NCI-H146 treated with DMSO at 0.1 percent for 48 hours (cell line): ENCODE measurements at regions not wholly inside any gene's neighbourhood (a gene's known extent, or its start where the extent isn't known, plus 50 kb on each side); places are given as distances from the start of the nearest gene placed in this dataset.
"Not testable (repeated sequence)": the region's sequence is repeated elsewhere in the genome, so short reads cannot be mapped to it uniquely, and the experiment has no call there.

Experiments used
- DNase-seq: peaks from one replicate; lab custom pipeline; 2025; ENCODE audit not compliant: unreplicated experiment; lab: John Stamatoyannopoulos, UW

DNA sequence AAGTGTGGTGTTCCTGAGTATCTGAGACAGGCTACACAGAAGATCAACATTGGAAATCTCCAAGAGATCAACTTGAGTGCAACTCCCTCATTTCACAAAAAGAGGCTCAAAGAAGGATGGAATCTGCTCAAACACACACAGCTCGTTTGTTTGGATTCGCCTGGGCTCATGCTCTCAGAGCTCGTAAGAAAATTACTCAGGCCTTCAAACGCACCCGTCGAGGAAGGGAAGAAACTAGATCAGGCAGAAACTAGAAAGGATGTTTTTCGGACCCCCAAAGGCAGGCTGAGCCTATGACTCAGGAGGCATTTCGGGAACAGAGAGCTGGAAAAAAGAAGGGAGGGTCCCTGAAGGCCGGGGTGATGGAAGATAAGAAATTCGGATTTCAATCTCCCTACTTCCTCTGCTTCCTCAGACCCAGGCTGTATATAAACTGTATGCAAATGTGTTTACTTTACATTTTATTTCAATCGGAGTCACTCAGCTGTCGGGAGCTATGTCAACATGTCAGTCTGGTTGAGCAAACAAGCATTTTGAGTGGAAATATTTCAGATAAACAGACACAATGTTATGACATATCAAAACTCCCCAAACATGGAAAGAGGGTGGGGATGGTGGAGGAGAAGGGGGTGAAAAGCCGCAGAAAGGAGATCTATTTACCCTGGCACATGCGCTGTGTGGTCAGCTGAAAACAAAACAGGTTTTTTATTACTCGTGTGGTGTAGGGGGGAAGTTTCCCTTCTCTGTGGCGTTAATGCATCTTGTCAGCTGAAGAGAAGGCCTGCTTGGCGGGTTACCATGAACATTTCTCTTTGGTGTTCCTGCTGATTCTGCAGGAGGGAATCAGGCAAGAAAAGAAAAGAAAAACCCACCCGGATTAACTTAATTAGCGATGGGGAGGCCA is 129.1 kb upstream of the TBX3 start:
- no peak for DNase-seq

- DNase-seq: no peak
Observed at GRCh38 chr12:114812384-114812783, 128.4 kb upstream of the TBX3 start.

GRCh38 chr12:114809097-114809496 is 125.1 kb upstream of the TBX3 start:
- no peak for DNase-seq

DNA sequence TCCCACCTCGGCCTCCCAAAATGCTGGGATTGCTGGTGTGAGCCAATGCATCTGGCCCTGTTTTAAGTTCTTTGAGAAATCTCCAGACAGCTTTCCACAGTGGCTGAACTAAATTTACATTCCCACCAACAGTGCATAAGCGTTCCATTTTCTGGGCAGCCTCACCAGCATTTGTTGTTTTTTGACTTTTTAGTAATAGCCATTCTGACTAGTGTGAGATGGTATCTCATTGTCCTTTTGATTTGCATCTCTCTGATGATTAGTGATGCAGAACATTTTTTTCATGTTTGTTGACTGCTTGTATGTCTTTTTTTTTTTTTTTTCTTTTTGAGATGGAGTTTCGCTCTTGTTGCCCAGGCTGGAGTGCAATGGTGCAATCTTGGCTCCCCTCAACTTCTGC is 117.4 kb upstream of the TBX3 start:
- DNase-seq: not testable (repeated sequence)

- DNase-seq: not testable (repeated sequence)
Observed at GRCh38 chr12:114800566-114800965, 116.6 kb upstream of the TBX3 start.

DNA sequence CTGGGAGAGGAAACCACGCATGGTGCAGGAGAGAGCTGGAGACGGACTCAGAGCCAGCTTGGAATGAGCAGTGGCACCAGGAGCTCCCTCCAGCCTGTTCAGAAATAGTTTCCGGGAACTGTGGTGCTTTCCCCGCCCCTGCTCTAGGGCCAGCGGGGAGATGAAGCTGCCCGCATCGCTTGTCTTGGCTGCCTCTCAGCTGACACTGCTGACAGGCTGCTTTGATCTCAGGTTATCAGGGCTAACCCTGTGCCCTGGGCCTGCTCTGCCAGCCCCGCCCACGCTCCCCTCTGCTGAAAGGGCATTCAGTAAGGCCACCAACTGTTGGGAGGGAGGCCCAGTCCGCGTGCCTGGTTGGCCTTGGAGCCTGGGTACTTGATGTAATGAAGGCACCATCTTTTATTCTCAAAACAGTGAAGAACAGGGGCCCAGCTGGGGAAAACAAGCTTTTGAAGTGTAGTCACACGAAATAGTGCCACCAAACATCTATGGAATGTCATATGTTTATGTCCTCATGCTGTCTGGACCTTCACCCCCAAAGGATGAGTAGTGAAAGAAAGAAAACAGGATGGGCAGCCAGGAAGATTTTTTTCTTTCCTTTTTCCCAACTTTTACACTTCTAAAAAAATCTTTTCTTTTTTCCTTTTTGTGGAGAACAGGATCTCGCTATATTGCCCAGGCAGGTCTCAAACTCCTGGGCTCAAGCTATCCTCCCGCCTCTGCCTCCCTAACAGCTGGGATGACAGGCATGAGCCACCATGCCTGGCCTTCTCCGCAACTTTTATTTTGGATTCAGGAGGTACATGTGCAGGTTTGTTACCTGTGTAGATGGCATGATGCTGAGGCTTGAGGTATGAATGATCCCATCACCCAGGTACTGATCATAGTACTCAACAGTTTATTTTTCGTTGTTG is 115.9 kb upstream of the TBX3 start:
- no peak for DNase-seq

DNA sequence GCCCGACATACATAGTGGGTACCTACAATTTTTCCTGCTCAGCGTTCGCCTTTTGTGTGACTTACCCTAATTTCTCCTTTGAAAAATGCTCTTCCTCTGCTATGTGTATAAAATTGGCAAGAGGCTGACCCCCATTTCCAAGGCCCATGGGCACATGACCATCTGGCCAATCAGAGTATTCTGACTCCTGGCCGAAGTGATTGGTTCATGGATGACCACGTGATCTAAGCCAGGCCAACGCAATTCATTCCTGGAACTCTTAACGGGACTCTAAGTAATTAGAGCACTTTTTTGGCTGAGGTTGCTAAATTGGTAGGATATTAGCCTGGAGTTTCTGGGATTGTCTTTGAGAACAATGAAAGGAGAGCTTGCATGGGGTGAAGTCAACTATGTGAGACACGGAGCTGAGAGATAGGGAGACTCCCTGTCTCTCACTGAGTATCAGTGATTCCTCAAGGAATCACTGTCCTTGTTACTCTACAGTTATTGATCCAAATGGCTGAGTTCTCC is 110.1 kb upstream of the TBX3 start:
- DNase-seq: no peak

DNA sequence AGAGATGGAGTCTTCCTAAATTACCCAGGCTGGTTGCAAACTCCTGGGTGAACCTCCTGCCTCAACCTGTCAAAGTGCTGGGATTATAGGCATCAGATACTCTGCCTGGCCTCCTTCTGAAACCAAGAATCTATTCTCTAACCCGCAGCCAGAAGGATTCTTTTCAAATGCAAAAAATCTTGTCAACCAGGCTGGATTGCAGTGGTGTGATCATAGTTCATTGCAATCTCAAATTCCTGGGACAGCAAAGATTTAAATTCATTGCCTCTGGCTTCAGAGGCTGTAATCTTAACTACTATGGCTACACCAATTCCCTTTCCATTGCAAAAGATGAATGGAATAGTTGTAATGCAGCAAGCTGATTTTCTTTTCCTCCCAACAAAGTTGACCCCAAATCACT is 106.3 kb upstream of the TBX3 start:
- DNase-seq: no peak

DNA sequence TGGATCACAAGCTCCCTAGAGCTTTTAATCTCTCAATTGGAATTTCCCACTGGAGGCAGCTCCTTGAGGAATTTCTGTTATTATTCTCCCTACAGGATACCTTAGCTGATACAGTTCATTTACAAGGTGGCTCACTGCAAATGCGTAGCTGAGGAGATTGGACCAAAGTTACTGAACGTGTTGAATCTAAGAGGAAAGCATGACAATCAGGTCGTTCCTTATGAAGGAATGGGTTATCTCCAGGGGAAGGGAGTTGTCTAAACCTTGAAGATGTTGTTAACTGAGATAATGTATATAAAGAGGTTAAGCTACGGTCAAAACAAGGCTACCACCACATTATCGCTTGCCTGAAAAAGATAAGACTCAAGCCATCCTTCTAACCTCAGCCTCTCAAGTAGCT is 105.8 kb upstream of the TBX3 start:
- DNase-seq: no peak

DNA sequence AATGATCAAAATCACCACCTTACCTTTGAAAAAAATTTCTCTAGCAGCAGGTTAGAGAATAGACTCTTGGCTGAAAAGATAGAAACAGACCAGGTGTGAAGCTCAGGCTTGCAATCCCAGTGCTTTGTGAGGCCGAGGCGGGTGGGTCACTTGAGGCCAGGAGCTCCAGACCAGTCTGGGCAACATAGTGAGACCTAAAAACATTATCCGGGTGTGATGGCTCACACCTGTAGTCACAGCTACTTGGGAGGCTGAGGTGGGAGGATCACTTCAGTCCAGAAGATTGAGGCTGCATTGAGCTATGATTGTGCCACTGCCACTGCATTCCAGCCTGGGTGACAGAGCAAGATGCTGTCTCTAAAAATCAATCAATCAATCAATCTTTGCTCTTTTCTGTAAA is 105.3 kb upstream of the TBX3 start:
- no peak for DNase-seq

GRCh38 chr12:114784526-114784925 is 100.6 kb upstream of the TBX3 start:
- DNase-seq: no peak

- no peak for DNase-seq
Observed at GRCh38 chr12:114783089-114783618, 99.2 kb upstream of the TBX3 start.

DNA sequence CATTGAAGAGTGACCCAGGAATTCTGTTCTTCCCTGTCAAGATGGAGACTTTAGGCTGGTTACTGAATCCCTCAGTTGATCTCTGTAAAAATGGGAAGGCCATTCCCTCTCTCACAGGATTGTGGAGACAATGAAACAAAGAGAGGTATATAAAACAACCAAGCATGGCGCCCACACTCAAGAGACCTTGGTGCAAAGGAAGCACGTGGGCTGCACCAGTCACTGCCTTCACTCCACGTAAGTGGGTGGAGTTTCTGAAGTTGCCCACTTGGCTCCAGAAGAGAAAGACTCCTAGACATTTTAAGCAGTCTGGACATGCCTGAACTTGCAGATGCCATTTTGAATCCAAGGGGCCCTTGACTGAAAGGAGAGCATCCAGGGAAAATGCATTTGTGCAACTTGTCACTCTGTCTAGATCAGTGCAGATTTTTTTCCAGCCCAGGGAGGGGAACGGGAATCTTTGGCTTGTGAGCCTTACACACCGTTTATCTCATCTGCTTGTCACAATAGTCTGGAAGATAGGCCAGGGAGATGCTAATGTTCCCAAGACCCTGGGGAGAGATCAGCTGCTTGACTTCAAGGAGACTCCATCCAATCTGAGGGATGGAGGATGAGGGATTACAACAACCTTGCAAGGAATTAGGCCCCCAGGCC is 96.9 kb upstream of the TBX3 start:
- no peak for DNase-seq

GRCh38 chr12:114779647-114780046 is 95.7 kb upstream of the TBX3 start:
- no peak for DNase-seq

DNA sequence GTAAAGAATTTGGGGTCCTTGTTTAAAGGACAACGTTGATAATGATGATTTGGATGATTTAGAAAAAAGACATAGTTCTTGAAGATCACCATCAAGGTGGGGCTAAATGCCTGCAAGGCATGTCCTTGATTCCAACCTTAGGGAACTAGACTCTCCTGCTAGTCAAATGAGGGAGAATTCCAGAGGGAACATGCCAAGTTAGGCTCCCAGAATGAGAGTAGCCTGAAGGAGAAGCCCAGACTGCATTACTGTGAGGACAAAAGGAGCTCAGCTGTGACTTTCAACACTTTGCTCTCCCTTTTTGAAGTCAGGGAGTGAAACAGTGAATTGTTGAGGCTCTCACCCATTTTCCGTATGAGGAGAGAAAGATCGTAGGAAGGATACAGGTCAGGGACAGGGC is 95.2 kb upstream of the TBX3 start:
- DNase-seq: no peak

DNA sequence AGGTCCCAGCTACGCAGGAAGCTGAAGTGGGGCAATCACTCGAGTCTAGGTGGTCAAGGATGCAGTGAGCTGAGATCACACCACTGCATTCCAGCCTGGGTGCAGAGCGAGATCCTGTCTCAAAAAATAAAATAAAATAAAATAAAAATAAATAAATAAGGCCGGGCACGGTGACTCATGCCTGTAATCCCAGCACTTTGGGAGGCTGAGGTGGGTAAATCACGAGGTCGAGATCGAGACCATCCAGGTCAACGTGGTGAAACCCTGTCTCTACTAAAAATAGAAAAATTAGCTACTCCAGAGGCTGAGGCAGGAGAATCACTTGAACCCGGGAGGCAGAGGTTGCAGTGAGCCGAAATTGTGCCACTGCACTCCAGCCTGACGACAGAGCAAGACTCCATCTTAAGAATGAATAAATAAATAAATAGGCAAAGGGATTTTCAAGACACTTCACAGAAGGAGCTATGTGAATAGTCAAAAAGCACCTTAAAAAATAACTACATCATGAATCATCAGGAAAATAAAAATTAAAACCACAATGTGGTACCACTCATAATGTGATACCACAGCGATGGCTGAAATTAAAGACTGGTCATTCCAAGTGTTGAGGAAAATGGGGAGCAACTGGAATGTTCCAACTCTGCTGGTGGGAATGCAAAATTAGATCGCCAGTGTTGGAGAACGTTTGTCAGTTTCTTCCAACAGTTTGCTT is 92.9 kb upstream of the TBX3 start:
- no peak for DNase-seq

- no peak for DNase-seq
Observed at GRCh38 chr12:114774699-114775098, 90.7 kb upstream of the TBX3 start.

GRCh38 chr12:114774197-114774596 is 90.2 kb upstream of the TBX3 start:
- DNase-seq: no peak

DNA sequence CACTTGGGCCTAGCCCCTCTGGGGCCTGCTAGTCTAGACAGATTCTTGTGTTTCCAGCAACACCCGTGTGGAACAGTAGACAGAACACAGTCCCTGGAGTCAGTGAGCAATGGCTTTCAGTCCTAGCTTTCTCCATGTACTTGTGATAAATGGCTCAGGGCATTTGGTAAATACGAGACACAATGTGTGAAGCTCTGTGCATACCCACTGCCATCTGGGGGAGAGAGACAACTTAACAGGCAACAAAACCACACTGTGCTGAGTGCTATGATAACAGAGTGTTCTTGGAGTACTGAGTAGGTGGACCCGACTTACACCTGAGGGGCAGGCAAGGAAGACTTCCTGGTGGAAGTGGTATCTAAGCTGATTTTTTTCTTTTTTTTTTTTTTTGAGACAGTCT is 86.3 kb upstream of the TBX3 start:
- DNase-seq: no peak

DNA sequence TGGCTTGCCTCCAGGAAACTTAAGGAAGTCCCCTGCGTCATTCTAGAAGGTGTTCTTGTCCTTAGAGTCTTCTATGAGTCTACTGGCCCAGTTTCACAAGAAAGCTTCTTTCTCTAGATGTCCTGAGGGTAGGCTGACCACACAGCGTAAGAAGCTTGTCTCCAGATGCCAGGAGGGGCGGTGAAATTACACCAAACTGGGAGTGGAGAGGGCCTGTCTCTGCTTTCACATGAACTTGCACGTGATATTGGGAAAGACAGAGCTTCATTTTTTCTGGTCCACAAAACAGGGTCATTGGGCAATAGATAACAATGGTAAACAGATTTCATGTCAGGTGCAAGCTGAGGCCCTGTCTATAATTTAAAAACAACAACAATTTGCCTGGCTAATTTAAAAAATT is 85.7 kb upstream of the TBX3 start:
- DNase-seq: no peak
